H1 (cell line): ENCODE measurements at regions not wholly inside any gene's neighbourhood (a gene's known extent, or its start where the extent isn't known, plus 50 kb on each side); places are given as distances from the start of the nearest gene placed in this dataset.

Experiments used
- CTCF ChIA-PET: fragments of 300-600 bp; sonication (Branson Sonifier 250); formaldehyde crosslinking; loops from one replicate; lab custom pipeline; 2021; ENCODE audit not compliant: partially characterized antibody; lab: Charles Lee
- POLR2A ChIA-PET: fragments of 300-600 bp; sonication (Branson Sonifier 250); formaldehyde crosslinking; loops from one replicate; lab custom pipeline; 2021; ENCODE audit warnings: inconsistent platforms; ENCODE audit not compliant: partially characterized antibody; lab: Charles Lee
- DNase-seq, 2 experiments: peaks; one replicate each; pipeline versions ENCODE4 v3.0.0 to v3.0.0-alpha.2; 2010 to 2022; ENCODE audit warnings: low spot score in 2 of 2, low read depth in 1 of 2, mixed read lengths in 1 of 2
- FAIRE-seq: peaks from 2 replicates; lab custom pipeline; 2011; peaks lifted over from hg19 to GRCh38; lab: Jason Lieb, UNC
- H2AFZ ChIP-seq: 2 replicates; pipeline ENCODE4 v1.8.1; 2012; ENCODE audit warnings: low read length, inconsistent platforms
- H2AK5ac ChIP-seq: 2 replicates; pipeline ENCODE4 v1.6.1; 2013; ENCODE audit warnings: low read depth, low read length
- H2BK120ac ChIP-seq: replicated peaks from 2 replicates; pipeline ENCODE3; 2013; ENCODE audit warnings: low read depth, low read length, inconsistent platforms
- H2BK12ac ChIP-seq: 2 replicates; pipeline ENCODE4 v1.6.1; 2013; ENCODE audit warnings: low read depth, low read length
- H2BK15ac ChIP-seq: 2 replicates; pipeline ENCODE4 v1.6.1; 2013; ENCODE audit warnings: low read length
- H2BK20ac ChIP-seq: 2 replicates; pipeline ENCODE4 v1.6.1; 2013; ENCODE audit warnings: low read length
- H2BK5ac ChIP-seq: 2 replicates; pipeline ENCODE4 v1.6.1; 2013; ENCODE audit warnings: low read depth, low read length
- H3K14ac ChIP-seq: 2 replicates; pipeline ENCODE4 v1.6.1; 2013; ENCODE audit warnings: inconsistent platforms; ENCODE audit not compliant: insufficient read length
- H3K18ac ChIP-seq: 2 replicates; pipeline ENCODE4 v1.6.1; 2013; ENCODE audit warnings: low read length; ENCODE audit errors: extremely low read depth
- H3K23ac ChIP-seq: 2 replicates; pipeline ENCODE4 v1.6.1; 2013; ENCODE audit warnings: inconsistent platforms; ENCODE audit not compliant: insufficient read length
- H3K23me2 ChIP-seq: 2 replicates; pipeline ENCODE4 v1.6.1; 2013; ENCODE audit warnings: low read depth, low read length
- H3K27ac ChIP-seq: 2 replicates; pipeline ENCODE4 v1.6.1; 2011; ENCODE audit warnings: low read depth, low read length, inconsistent platforms
- H3K27me3 ChIP-seq, 4 experiments: replicated peaks in 1 of 4; 1 replicate in 1 of 4; 2 replicates in 3 of 4; pipeline versions ENCODE4 v1.6.1 to v1.8.1; 2011 to 2013; ENCODE audit warnings: low read length in 3 of 4, mild to moderate bottlenecking in 3 of 4, inconsistent platforms in 2 of 4, mixed read lengths in 2 of 4, moderate library complexity in 1 of 4; ENCODE audit not compliant: control insufficient read depth in 3 of 4, insufficient read depth in 3 of 4; ENCODE audit errors: extremely low read depth in 1 of 4
- H3K36me3 ChIP-seq, 4 experiments: 2 replicates each; pipeline versions ENCODE4 v1.6.1 to v1.8.1; 2011 to 2013; ENCODE audit warnings: mild to moderate bottlenecking in 4 of 4, low read length in 3 of 4, moderate library complexity in 2 of 4, control low read depth in 1 of 4, inconsistent platforms in 1 of 4; ENCODE audit not compliant: insufficient read depth in 4 of 4, control insufficient read depth in 2 of 4
- H3K4ac ChIP-seq: replicated peaks from 2 replicates; pipeline ENCODE3; 2013; ENCODE audit warnings: low read length, low read depth, mixed read lengths, inconsistent platforms; ENCODE audit not compliant: insufficient read length
- H3K4me1 ChIP-seq, 4 experiments: replicated peaks in 1 of 4; 1 replicate in 1 of 4; 2 replicates in 3 of 4; pipeline versions ENCODE4 v1.6.1 to v1.8.1; 2011 to 2013; ENCODE audit warnings: low read length in 3 of 4, inconsistent platforms in 2 of 4, mixed read lengths in 1 of 4; ENCODE audit not compliant: insufficient read depth in 4 of 4, control insufficient read depth in 3 of 4
- H3K4me2 ChIP-seq, 2 experiments: 2 replicates each; pipeline versions ENCODE4 v1.6.1 to v1.8.1; 2011 to 2013; ENCODE audit warnings: low read depth in 2 of 2, low read length in 2 of 2, control low read depth in 1 of 2, inconsistent platforms in 1 of 2, mild to moderate bottlenecking in 1 of 2; ENCODE audit not compliant: insufficient read depth in 1 of 2
- H3K4me3 ChIP-seq, 4 experiments: fragments of 200-600, 300-600 bp in 1 of 4; sonication (generic), shearing (Covaris generic), sonication (Bioruptor Twin) in 1 of 4; 2 replicates each; pipeline versions ENCODE4 v1.5.1 to v1.8.1; 2011 to 2016; ENCODE audit warnings: low read length in 4 of 4, low read depth in 3 of 4, control low read depth in 2 of 4, inconsistent platforms in 2 of 4, mild to moderate bottlenecking in 2 of 4, mixed read lengths in 1 of 4, moderate library complexity in 1 of 4; ENCODE audit not compliant: insufficient read depth in 2 of 4; ENCODE audit errors: extremely low read depth in 1 of 4
- H3K56ac ChIP-seq: replicated peaks from 2 replicates; pipeline ENCODE3; 2013; ENCODE audit warnings: low read depth, mild to moderate bottlenecking, mixed read lengths, low read length, inconsistent platforms; ENCODE audit not compliant: insufficient read length
- H3K79me1 ChIP-seq: 2 replicates; pipeline ENCODE4 v1.6.1; 2013; ENCODE audit warnings: low read depth, low read length, control low read depth
- H3K79me2 ChIP-seq, 2 experiments: 2 replicates each; pipeline versions ENCODE4 v1.6.1 to v1.8.1; 2012 to 2013; ENCODE audit warnings: low read length in 2 of 2, mild to moderate bottlenecking in 2 of 2, inconsistent platforms in 1 of 2; ENCODE audit not compliant: insufficient read depth in 2 of 2, control insufficient read depth in 1 of 2
- H3K9ac ChIP-seq, 4 experiments: replicated peaks in 1 of 4; 1 replicate in 1 of 4; 2 replicates in 3 of 4; pipeline versions ENCODE4 v1.6.1 to v1.8.1; 2011 to 2013; ENCODE audit warnings: low read depth in 3 of 4, low read length in 3 of 4, control low read depth in 2 of 4, mild to moderate bottlenecking in 2 of 4, moderate library complexity in 2 of 4, inconsistent platforms in 1 of 4; ENCODE audit errors: extremely low read depth in 1 of 4
- H3K9me3 ChIP-seq, 2 experiments: 2 replicates each; pipeline versions ENCODE4 v1.6.1 to v1.8.1; 2012 to 2013; ENCODE audit warnings: mild to moderate bottlenecking in 2 of 2, moderate library complexity in 2 of 2, control low read depth in 1 of 2, inconsistent platforms in 1 of 2, low read depth in 1 of 2, low read length in 1 of 2, mixed read lengths in 1 of 2; ENCODE audit not compliant: insufficient read depth in 2 of 2
- H4K20me1 ChIP-seq, 2 experiments: replicated peaks in 1 of 2; 2 replicates each; pipeline versions ENCODE3 to v1.8.1; 2011 to 2013; ENCODE audit warnings: inconsistent platforms in 2 of 2, low read length in 2 of 2, mild to moderate bottlenecking in 1 of 2; ENCODE audit not compliant: insufficient read depth in 2 of 2, control insufficient read depth in 1 of 2
- H4K5ac ChIP-seq: 2 replicates; pipeline ENCODE4 v1.6.1; 2013; ENCODE audit warnings: low read length, low read depth, mixed read lengths, inconsistent platforms; ENCODE audit not compliant: insufficient read length
- H4K8ac ChIP-seq: 2 replicates; pipeline ENCODE4 v1.8.0; 2013; ENCODE audit warnings: mild to moderate bottlenecking, moderate library complexity, low read length, inconsistent platforms; ENCODE audit not compliant: insufficient read depth; ENCODE audit errors: extremely low read depth
- H4K91ac ChIP-seq: replicated peaks from 2 replicates; pipeline ENCODE3; 2013; ENCODE audit warnings: low read length, mixed read lengths, inconsistent platforms; ENCODE audit not compliant: insufficient read length
- BRCA1 ChIP-seq: IDR thresholded peaks from 2 replicates; pipeline ENCODE4 v1.6.1; 2012; ENCODE audit warnings: low read depth, low read length, improper control_type of control experiment
- EP300 ChIP-seq, 2 experiments: IDR thresholded peaks; 1 replicate in 1 of 2; 2 replicates in 1 of 2; pipeline ENCODE4 v1.6.1; 2011 to 2012; ENCODE audit warnings: low read depth in 2 of 2, low read length in 2 of 2, mild to moderate bottlenecking in 2 of 2, borderline replicate concordance in 1 of 2, inconsistent platforms in 1 of 2, moderate library complexity in 1 of 2
- FOSL1 ChIP-seq: IDR thresholded peaks from 2 replicates; pipeline ENCODE4 v1.6.1; 2011; ENCODE audit warnings: mild to moderate bottlenecking, low read depth, low read length, moderate library complexity; ENCODE audit not compliant: insufficient read depth
- MAFK ChIP-seq: IDR thresholded peaks from 2 replicates; pipeline ENCODE4 v1.6.1; 2012; ENCODE audit warnings: low read depth, mild to moderate bottlenecking, improper control_type of control experiment, low read length
- PHF8 ChIP-seq: fragments of 200-600 bp; sonication (generic); conservative IDR thresholded peaks from 2 replicates; pipeline ENCODE4 v1.7.1; 2012; ENCODE audit warnings: low read depth, mild to moderate bottlenecking, inconsistent platforms, low read length, moderate library complexity
- POLR2AphosphoS5 ChIP-seq: IDR thresholded peaks from 2 replicates; pipeline ENCODE4 v1.6.1; 2011; ENCODE audit warnings: low read depth, low read length
- POU5F1 ChIP-seq: IDR thresholded peaks from 2 replicates; pipeline ENCODE4 v1.6.1; 2011; ENCODE audit warnings: low read depth, mild to moderate bottlenecking, low read length, moderate library complexity
- RBBP5 ChIP-seq: IDR thresholded peaks from 2 replicates; pipeline ENCODE4 v1.7.1; 2012; ENCODE audit warnings: low read depth, mild to moderate bottlenecking, inconsistent platforms, low read length, moderate library complexity, borderline replicate concordance
- RXRA ChIP-seq: IDR thresholded peaks from 2 replicates; pipeline ENCODE4 v1.6.1; 2011; ENCODE audit warnings: low read depth, mild to moderate bottlenecking, low read length, moderate library complexity; ENCODE audit not compliant: insufficient read depth
- SIRT6 ChIP-seq: IDR thresholded peaks from one replicate; pipeline ENCODE4 v1.7.1; 2012; ENCODE audit warnings: low read length, inconsistent platforms
- TAF1 ChIP-seq: IDR thresholded peaks from 2 replicates; pipeline ENCODE4 v1.6.1; 2011; ENCODE audit warnings: mild to moderate bottlenecking, low read depth, low read length
- WGBS, 2 experiments: shearing (Covaris generic) in 1 of 2; methylation state at CpG; one replicate each; pipeline versions ENCODE4 v1.1.6 to v1.1.7; 2013 to 2015; ENCODE audit warnings: low lambda C conversion rate in 2 of 2, mixed read lengths in 2 of 2, inconsistent platforms in 1 of 2, low coverage in 1 of 2, missing lambda C conversion rate in 1 of 2; ENCODE audit not compliant: insufficient replicate concordance in 2 of 2, insufficient coverage in 1 of 2, insufficient read length in 1 of 2; ENCODE audit errors: extremely low coverage in 1 of 2, missing lambda C conversion rate in 1 of 2; 5-methylcytosine and 5-hydroxymethylcytosine counted together

DNA sequence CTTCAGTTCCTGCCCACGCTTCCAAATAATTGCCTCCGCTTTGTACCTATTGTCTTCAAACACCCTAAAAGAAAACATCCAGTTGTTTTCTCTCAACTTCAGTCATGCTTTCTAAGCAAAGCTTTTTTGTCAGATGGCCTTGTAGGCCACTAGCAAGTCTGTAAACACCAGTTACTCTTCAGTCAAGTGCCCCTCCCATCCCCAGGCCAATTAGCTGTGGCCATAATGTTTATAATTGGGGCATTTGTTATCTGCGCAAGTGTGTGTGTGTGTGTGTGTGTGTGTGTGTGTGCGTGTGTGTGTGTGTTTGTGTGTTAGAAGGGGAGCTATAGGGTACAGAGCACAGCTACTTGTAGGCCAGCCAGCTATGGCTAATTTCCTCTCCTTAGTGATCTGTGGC is 272.4 kb upstream of the MARCKS start:
- peak overlapping the region; percentile 17; the same call in 1 of the 2 replicates for H3K27ac ChIP-seq

More for the DNA sequence above, 272.4 kb upstream of the MARCKS start:
- Histone ChIP-seq H4K8ac (no peak overlapping the region), H3K36me3 (no peaks in the 10 kb centered on the region), H2BK15ac (0 out of 2 replicates have a peak overlapping the region, but pooled peaks have one; percentile 54), H3K18ac (no peak overlapping the region), H2BK5ac (no peak overlapping the region), H3K56ac (no peak overlapping the region), H2BK120ac (no peak overlapping the region), H3K23me2 (no peaks in the 10 kb centered on the region; the same call in 1 of the 2 replicates), H4K91ac (no peak overlapping the region), H3K14ac (no peak overlapping the region), H3K9me3 (no peaks in the 10 kb centered on the region), H2BK12ac (0 out of 2 replicates have a peak overlapping the region, but pooled peaks have one; percentile 35), H3K9ac (no peak overlapping the region), H3K27me3 (no peaks in the 10 kb centered on the region), H4K20me1 (no peaks in the 10 kb centered on the region), H2AFZ (peak overlapping the region; percentile 86), H3K79me1 (no peaks in the 10 kb centered on the region), H3K79me2 (no peaks in the 10 kb centered on the region), H3K4me1 (peaks cover 3 to 17% (median 9%) of the 10 kb centered on the region in 4 experiments; a peak in 5 of 7 replicates), H3K4ac (no peak overlapping the region), H4K5ac (no peak overlapping the region), H2AK5ac (no peak overlapping the region), H3K23ac (no peak overlapping the region), H3K4me2 (no peak overlapping the region), H3K4me3 (no peak overlapping the region), H2BK20ac (0 out of 2 replicates have a peak overlapping the region, but pooled peaks have one; percentile 67)
- POLR2A ChIA-PET, result no interaction called here
- FAIRE-seq (no peak), DNase-seq (no peak)
- CTCF ChIA-PET, result interaction anchor here (0.6 to 1.1 kb wide), 4 partner anchors 11 to 274 kb away, joined by 3 to 4 read pairs (median 4); no protein-coding TSS in a partner anchor
- WGBS, 2 experiments, result 83% methylated on average over 4 of the region's 4 CpGs; no CpG with 5 or more reads in 1 of the 2 experiments
- TF ChIP-seq FOSL1 (no peak), POLR2AphosphoS5 (no peak), POU5F1 (no peak), BRCA1 (no peak), PHF8 (no peak), TAF1 (no peak), SIRT6 (no peak), EP300 (IDR thresholded peaks at IDR 0.05; ENCODE audit: borderline replicate concordance in 1 of 2, low read depth in 2 of 2, low read length in 2 of 2) (no peak), RBBP5 (no peak), MAFK (no peak), RXRA (no peak)
